ENCODE measurements at regions not wholly inside any gene's neighbourhood (a gene's known extent, or its start where the extent isn't known, plus 50 kb on each side); places are given as distances from the start of the nearest gene placed in this dataset.
"Not testable (repeated sequence)": the region's sequence is repeated elsewhere in the genome, so short reads cannot be mapped to it uniquely, and the experiment has no call there.

GRCh38 chr1:184876015-184876414, 98.3 kb downstream of the NIBAN1 start:
- not testable (repeated sequence) for TF ChIP-seq CTCF (IDR thresholded peaks at IDR 0.05; ENCODE audit: low read length); EZH2 (IDR thresholded peaks at IDR 0.05; ENCODE audit: borderline replicate concordance, low read length)

Data from OCI-LY1 (cell line).